ENCODE measurements at regions not wholly inside any gene's neighbourhood (a gene's known extent, or its start where the extent isn't known, plus 50 kb on each side); places are given as distances from the start of the nearest gene placed in this dataset.

DNA sequence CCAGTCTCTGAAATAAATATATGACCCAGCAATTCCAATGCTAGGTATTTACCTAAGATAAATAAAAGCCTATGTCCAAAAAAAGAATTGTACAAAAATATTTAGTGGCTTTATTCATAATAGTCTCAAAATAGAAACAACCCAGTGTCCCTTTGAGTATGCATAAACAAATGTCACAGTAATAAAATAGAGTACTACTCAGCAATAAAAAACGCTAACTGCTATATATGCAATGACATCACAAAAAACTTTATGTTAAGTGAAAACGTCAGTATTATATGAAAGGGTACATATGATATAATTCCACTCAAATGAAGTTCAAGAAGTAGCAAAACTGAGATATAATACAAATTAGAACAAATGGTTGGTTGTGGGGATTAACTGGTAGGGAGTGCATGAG lies 286.5 kb upstream of the MAN1A1 start:
- TF ChIP-seq TAF1 (IDR thresholded peaks at IDR 0.05; ENCODE audit: borderline replicate concordance, low read depth, low read length) (no peak), POLR2AphosphoS5 (IDR thresholded peaks at IDR 0.05; ENCODE audit: low read depth, low read length) (no peak)
